Muscle of leg (tissue), 3 donors: ENCODE measurements at regions not wholly inside any gene's neighbourhood (a gene's known extent, or its start where the extent isn't known, plus 50 kb on each side); places are given as distances from the start of the nearest gene placed in this dataset.

Experiments
- DNase-seq: peaks from one replicate; pipeline ENCODE4 v3.0.0; 2013
- H3K27ac ChIP-seq: one replicate; pipeline ENCODE4 v1.5.1; 2013; ENCODE audit warnings: mild to moderate bottlenecking, low read length, control low read depth
- H3K27me3 ChIP-seq: one replicate; pipeline ENCODE4 v1.6.1; 2013; ENCODE audit warnings: low read length; ENCODE audit not compliant: control insufficient read depth, insufficient read depth
- H3K36me3 ChIP-seq: one replicate; pipeline ENCODE4 v1.6.1; 2013; ENCODE audit warnings: low read length; ENCODE audit not compliant: control insufficient read depth, insufficient read depth
- H3K4me1 ChIP-seq: one replicate; pipeline ENCODE4 v1.6.1; 2013; ENCODE audit warnings: low read length; ENCODE audit not compliant: control insufficient read depth, insufficient read depth
- H3K4me3 ChIP-seq: one replicate; pipeline ENCODE4 v1.5.1; 2013; ENCODE audit warnings: low read length, control low read depth
- H3K9me3 ChIP-seq: replicated peaks from 2 replicates; pipeline ENCODE4 v1.6.1; 2013; ENCODE audit warnings: low read depth, low read length; ENCODE audit not compliant: control insufficient read depth
- WGBS: methylation state at CpG from one replicate; pipeline ENCODE4 v1.1.5; 2013; ENCODE audit warnings: missing lambda C conversion rate; ENCODE audit not compliant: insufficient coverage; 5-methylcytosine and 5-hydroxymethylcytosine counted together

- no peaks in the 10 kb centered on the region for H3K27me3 ChIP-seq
- 55% methylated on average over 2 of the region's 5 CpGs for WGBS
Measured at GRCh38 chr5:113788141-113788655, 274.7 kb downstream of the YTHDC2 start.

GRCh38 chr5:113789769-113790168 lies 276.3 kb downstream of the YTHDC2 start:
- Histone ChIP-seq H3K4me1 (no peaks in the 10 kb centered on the region), H3K27me3 (no peaks in the 10 kb centered on the region), H3K4me3 (no peak overlapping the region), H3K27ac (no peak overlapping the region), H3K9me3 (no peaks in the 10 kb centered on the region), H3K36me3 (no peaks in the 10 kb centered on the region)
- 89% methylated on average over 2 of the region's 3 CpGs for WGBS
- DNase-seq = no peak

More at GRCh38 chr5:113788141-113788655, 274.7 kb downstream of the YTHDC2 start:
- no peaks in the 10 kb centered on the region for H3K4me1 ChIP-seq
- no peak overlapping the region for H3K4me3 ChIP-seq
- DNase-seq = no peak
- no peaks in the 10 kb centered on the region for H3K36me3 ChIP-seq
- no peaks in the 10 kb centered on the region for H3K9me3 ChIP-seq
- H3K27ac ChIP-seq = no peak overlapping the region

GRCh38 chr5:113792806-113793205 lies 279.3 kb downstream of the YTHDC2 start:
- no peak overlapping the region for H3K27ac ChIP-seq
- H3K4me1 ChIP-seq = no peaks in the 10 kb centered on the region
- H3K36me3 ChIP-seq = no peaks in the 10 kb centered on the region
- H3K27me3 ChIP-seq = no peaks in the 10 kb centered on the region
- H3K9me3 ChIP-seq = no peaks in the 10 kb centered on the region
- no peak overlapping the region for H3K4me3 ChIP-seq
- DNase-seq = no peak
- 65% methylated on average over 3 of the region's 4 CpGs for WGBS

GRCh38 chr5:113794981-113795380 lies 281.5 kb downstream of the YTHDC2 start:
- peaks cover 2% of the 10 kb centered on the region for H3K27me3 ChIP-seq
- H3K27ac ChIP-seq = no peak overlapping the region
- no peak overlapping the region for H3K4me3 ChIP-seq
- DNase-seq = no peak
- H3K4me1 ChIP-seq = no peaks in the 10 kb centered on the region
- WGBS = no CpG with 5 or more reads among the region's 1 CpG
- H3K9me3 ChIP-seq = no peaks in the 10 kb centered on the region
- no peaks in the 10 kb centered on the region for H3K36me3 ChIP-seq

- Histone ChIP-seq H3K27ac (no peak overlapping the region), H3K9me3 (no peaks in the 10 kb centered on the region), H3K36me3 (no peaks in the 10 kb centered on the region), H3K4me1 (no peaks in the 10 kb centered on the region), H3K4me3 (no peak overlapping the region), H3K27me3 (peaks cover 2% of the 10 kb centered on the region)
- no CpG with 5 or more reads among the region's 3 CpGs for WGBS
- no peak for DNase-seq
Measured at GRCh38 chr5:113800686-113801085, 287.2 kb downstream of the YTHDC2 start.

- no CpG with 5 or more reads among the region's 4 CpGs for WGBS
Measured at GRCh38 chr5:113804264-113804663, 290.8 kb downstream of the YTHDC2 start.

GRCh38 chr5:113804943-113805342 lies 291.4 kb downstream of the YTHDC2 start:
- no peak for DNase-seq
- Histone ChIP-seq H3K4me1 (peaks cover 5% of the 10 kb centered on the region), H3K36me3 (no peaks in the 10 kb centered on the region), H3K4me3 (no peak overlapping the region), H3K27ac (no peak overlapping the region), H3K27me3 (no peaks in the 10 kb centered on the region), H3K9me3 (no peaks in the 10 kb centered on the region)
- 93% methylated on average over 5 of the region's 6 CpGs for WGBS

More at GRCh38 chr5:113804264-113804663, 290.8 kb downstream of the YTHDC2 start:
- no peak overlapping the region for H3K27ac ChIP-seq
- no peak for DNase-seq
- no peaks in the 10 kb centered on the region for H3K9me3 ChIP-seq
- no peaks in the 10 kb centered on the region for H3K36me3 ChIP-seq
- no peaks in the 10 kb centered on the region for H3K27me3 ChIP-seq
- no peak overlapping the region for H3K4me3 ChIP-seq
- H3K4me1 ChIP-seq = peaks cover 5% of the 10 kb centered on the region

GRCh38 chr5:113806250-113806649 lies 292.8 kb downstream of the YTHDC2 start:
- DNase-seq = peak; percentile 57
- H3K27me3 ChIP-seq = no peaks in the 10 kb centered on the region
- H3K27ac ChIP-seq = peak overlapping the region; percentile 83
- no peaks in the 10 kb centered on the region for H3K9me3 ChIP-seq
- H3K36me3 ChIP-seq = no peaks in the 10 kb centered on the region
- H3K4me1 ChIP-seq = peaks cover 5% of the 10 kb centered on the region
- 17% methylated on average over 1 of the region's 3 CpGs for WGBS
- no peak overlapping the region for H3K4me3 ChIP-seq

- Histone ChIP-seq H3K27ac (peak overlapping the region; percentile 83), H3K27me3 (no peaks in the 10 kb centered on the region), H3K36me3 (no peaks in the 10 kb centered on the region), H3K4me1 (peaks cover 5% of the 10 kb centered on the region), H3K9me3 (no peaks in the 10 kb centered on the region), H3K4me3 (no peak overlapping the region)
- peak; percentile 74 for DNase-seq
- WGBS = 33% methylated on average over 1 of the region's 3 CpGs
Measured at GRCh38 chr5:113806904-113807303, 293.4 kb downstream of the YTHDC2 start.

- Histone ChIP-seq H3K9me3 (no peaks in the 10 kb centered on the region), H3K27me3 (no peaks in the 10 kb centered on the region), H3K27ac (peak overlapping the region; percentile 83), H3K4me1 (peaks cover 5% of the 10 kb centered on the region), H3K36me3 (no peaks in the 10 kb centered on the region), H3K4me3 (no peak overlapping the region)
- WGBS = no CpG with 5 or more reads among the region's 7 CpGs
- peak; percentile 97 for DNase-seq
Measured at GRCh38 chr5:113807427-113807991, 294.0 kb downstream of the YTHDC2 start.

GRCh38 chr5:113808956-113809355 lies 295.5 kb downstream of the YTHDC2 start:
- DNase-seq = peak; percentile 76
- no peaks in the 10 kb centered on the region for H3K9me3 ChIP-seq
- H3K27me3 ChIP-seq = no peaks in the 10 kb centered on the region
- no peaks in the 10 kb centered on the region for H3K36me3 ChIP-seq
- H3K27ac ChIP-seq = no peak overlapping the region
- H3K4me3 ChIP-seq = no peak overlapping the region
- H3K4me1 ChIP-seq = peaks cover 5% of the 10 kb centered on the region
- no CpG with 5 or more reads among the region's 1 CpG for WGBS
